Mesenchymal stem cell (in vitro differentiated cells and primary cell): ENCODE measurements at regions not wholly inside any gene's neighbourhood (a gene's known extent, or its start where the extent isn't known, plus 50 kb on each side); places are given as distances from the start of the nearest gene placed in this dataset.

Experiments
- DNase-seq: peaks from one replicate; pipeline ENCODE4 v3.0.0-alpha.2; 2013
- H2AFZ ChIP-seq: one replicate; pipeline ENCODE4 v1.6.1; 2013; ENCODE audit warnings: low read depth, mild to moderate bottlenecking, control low read depth, inconsistent platforms, low read length, moderate library complexity
- H2AK5ac ChIP-seq: 2 replicates; pipeline ENCODE4 v1.6.1; 2013; ENCODE audit warnings: low read length, moderate library complexity, mild to moderate bottlenecking, inconsistent platforms; ENCODE audit not compliant: severe bottlenecking
- H2BK120ac ChIP-seq: one replicate; pipeline ENCODE4 v1.6.1; 2013; ENCODE audit warnings: low read depth, mild to moderate bottlenecking, inconsistent platforms, low read length, moderate library complexity
- H2BK12ac ChIP-seq, 2 experiments: one replicate each; pipeline ENCODE4 v1.6.1; 2013; ENCODE audit warnings: inconsistent platforms in 2 of 2, low read length in 2 of 2, mild to moderate bottlenecking in 2 of 2, moderate library complexity in 2 of 2, control low read depth in 1 of 2
- H2BK15ac ChIP-seq: one replicate; pipeline ENCODE4 v1.6.1; 2013; ENCODE audit warnings: mild to moderate bottlenecking, low read depth, inconsistent platforms; ENCODE audit not compliant: poor library complexity, severe bottlenecking
- H2BK5ac ChIP-seq: 2 replicates; pipeline ENCODE4 v1.6.1; 2013; ENCODE audit warnings: low read depth, mild to moderate bottlenecking, low read length, control low read depth, inconsistent platforms; ENCODE audit not compliant: poor library complexity, severe bottlenecking
- H3K14ac ChIP-seq, 2 experiments: one replicate each; pipeline ENCODE4 v1.6.1; 2013; ENCODE audit warnings: inconsistent platforms in 2 of 2, low read length in 2 of 2, control low read depth in 1 of 2, mild to moderate bottlenecking in 1 of 2, moderate library complexity in 1 of 2
- H3K18ac ChIP-seq, 2 experiments: one replicate each; pipeline ENCODE4 v1.6.1; 2013; ENCODE audit warnings: inconsistent platforms in 2 of 2, low read length in 2 of 2, control low read depth in 1 of 2, low read depth in 1 of 2, mild to moderate bottlenecking in 1 of 2
- H3K23ac ChIP-seq, 2 experiments: one replicate each; pipeline ENCODE4 v1.6.1; 2013; ENCODE audit warnings: inconsistent platforms in 2 of 2, low read length in 2 of 2, mild to moderate bottlenecking in 2 of 2, moderate library complexity in 2 of 2, control low read depth in 1 of 2
- H3K27ac ChIP-seq: 2 replicates; pipeline ENCODE4 v1.5.1; 2013; ENCODE audit warnings: mild to moderate bottlenecking, moderate library complexity, low read length, control low read depth, inconsistent platforms; ENCODE audit not compliant: poor library complexity, severe bottlenecking
- H3K27me3 ChIP-seq, 2 experiments: 2 replicates each; pipeline versions ENCODE4 v1.6.1 to v1.7.0; 2013; ENCODE audit warnings: low read length in 2 of 2, mild to moderate bottlenecking in 2 of 2, moderate library complexity in 2 of 2, control low read depth in 1 of 2, inconsistent platforms in 1 of 2; ENCODE audit not compliant: control insufficient read depth in 1 of 2, insufficient read depth in 1 of 2
- H3K36me3 ChIP-seq, 2 experiments: 2 replicates each; pipeline versions ENCODE4 v1.6.1 to v1.7.0; 2013; ENCODE audit warnings: low read length in 2 of 2, control low read depth in 1 of 2, inconsistent platforms in 1 of 2, low read depth in 1 of 2, mild to moderate bottlenecking in 1 of 2; ENCODE audit not compliant: insufficient read depth in 2 of 2, control insufficient read depth in 1 of 2
- H3K4ac ChIP-seq, 2 experiments: one replicate each; pipeline ENCODE4 v1.6.1; 2013; ENCODE audit warnings: inconsistent platforms in 2 of 2, low read length in 2 of 2, mild to moderate bottlenecking in 2 of 2, moderate library complexity in 2 of 2, control low read depth in 1 of 2, low read depth in 1 of 2
- H3K4me1 ChIP-seq: 2 replicates; pipeline ENCODE4 v1.6.1; 2013; ENCODE audit warnings: low read depth, low read length, control low read depth; ENCODE audit not compliant: control insufficient read depth, insufficient read depth
- H3K4me2 ChIP-seq: 2 replicates; pipeline ENCODE4 v1.6.1; 2013; ENCODE audit warnings: low read length, mild to moderate bottlenecking, inconsistent platforms; ENCODE audit not compliant: poor library complexity, severe bottlenecking
- H3K4me3 ChIP-seq, 2 experiments: 2 replicates each; pipeline versions ENCODE4 v1.5.1 to v1.7.0; 2013; ENCODE audit warnings: low read length in 2 of 2, mild to moderate bottlenecking in 2 of 2, control low read depth in 1 of 2, low read depth in 1 of 2; ENCODE audit not compliant: insufficient read depth in 1 of 2
- H3K79me1 ChIP-seq: replicated peaks from 2 replicates; pipeline ENCODE4 v1.6.1; 2013; ENCODE audit warnings: mild to moderate bottlenecking, control low read depth, low read length, inconsistent platforms; ENCODE audit not compliant: poor library complexity, severe bottlenecking
- H3K9ac ChIP-seq: 2 replicates; pipeline ENCODE4 v1.7.0; 2013; ENCODE audit warnings: mild to moderate bottlenecking, low read length, moderate library complexity
- H3K9me3 ChIP-seq: 2 replicates; pipeline ENCODE4 v1.7.0; 2013; ENCODE audit warnings: mild to moderate bottlenecking, low read length; ENCODE audit not compliant: control insufficient read depth
- H4K8ac ChIP-seq: one replicate; pipeline ENCODE4 v1.6.1; 2013; ENCODE audit warnings: inconsistent platforms, mild to moderate bottlenecking, low read length, moderate library complexity
- H4K91ac ChIP-seq: one replicate; pipeline ENCODE4 v1.6.1; 2013; ENCODE audit warnings: mild to moderate bottlenecking, low read length, inconsistent platforms
- WGBS: methylation state at CpG from one replicate; pipeline ENCODE4 v1.1.7; 2013; ENCODE audit warnings: mixed read lengths; 5-methylcytosine and 5-hydroxymethylcytosine counted together

GRCh38 chr5:97534166-97534565 lies 351.1 kb upstream of the RIOK2 start:
- H3K14ac ChIP-seq, result no peak overlapping the region
- no peak overlapping the region for H2AK5ac ChIP-seq
- no peak overlapping the region for H2BK5ac ChIP-seq
- H2BK12ac ChIP-seq, result no peak overlapping the region
- no peak overlapping the region for H3K4ac ChIP-seq
- no peak overlapping the region for H2BK15ac ChIP-seq
- H3K4me3 ChIP-seq, result no peak overlapping the region
- no peaks in the 10 kb centered on the region for H3K36me3 ChIP-seq
- no peak overlapping the region for H3K18ac ChIP-seq
- no peak overlapping the region for H4K91ac ChIP-seq
- peak; percentile 90 for DNase-seq
- H2BK120ac ChIP-seq, result no peak overlapping the region
- no peak overlapping the region for H2AFZ ChIP-seq
- no peak overlapping the region for H3K27ac ChIP-seq
- H3K4me1 ChIP-seq, result peaks cover 4% of the 10 kb centered on the region
- H3K4me2 ChIP-seq, result no peak overlapping the region
- peak overlapping the region; percentile 42 for H3K9ac ChIP-seq
- H3K27me3 ChIP-seq, result no peaks in the 10 kb centered on the region
- no peaks in the 10 kb centered on the region for H3K79me1 ChIP-seq
- no peak overlapping the region for H3K23ac ChIP-seq
- H3K9me3 ChIP-seq, result no peaks in the 10 kb centered on the region
- H4K8ac ChIP-seq, result no peak overlapping the region

- Histone ChIP-seq H3K18ac (no peak overlapping the region), H2BK12ac (no peak overlapping the region), H3K36me3 (no peaks in the 10 kb centered on the region), H3K4me2 (no peak overlapping the region), H3K23ac (no peak overlapping the region), H3K79me1 (no peaks in the 10 kb centered on the region), H3K14ac (no peak overlapping the region), H3K27ac (no peak overlapping the region), H3K27me3 (no peaks in the 10 kb centered on the region), H4K8ac (no peak overlapping the region), H3K4ac (no peak overlapping the region), H3K9ac (no peak overlapping the region), H2BK120ac (no peak overlapping the region), H3K4me3 (no peak overlapping the region), H2BK15ac (no peak overlapping the region), H3K9me3 (no peaks in the 10 kb centered on the region), H2AFZ (no peak overlapping the region), H2BK5ac (no peak overlapping the region), H2AK5ac (no peak overlapping the region), H3K4me1 (peaks cover 2% of the 10 kb centered on the region), H4K91ac (no peak overlapping the region)
- 91% methylated on average over 1 of the region's 1 CpG for whole genome bisulfite sequencing
- no peak for DNase-seq
Measured at GRCh38 chr5:97536683-97537082, 353.6 kb upstream of the RIOK2 start.

GRCh38 chr5:97538912-97539311 lies 355.9 kb upstream of the RIOK2 start:
- Histone ChIP-seq H3K14ac (no peak overlapping the region), H2BK15ac (no peak overlapping the region), H3K18ac (no peak overlapping the region), H3K27me3 (no peaks in the 10 kb centered on the region), H3K27ac (no peak overlapping the region), H2BK12ac (no peak overlapping the region), H3K4me3 (no peak overlapping the region), H3K4me2 (no peak overlapping the region), H2AFZ (no peak overlapping the region), H3K4ac (no peak overlapping the region), H2BK5ac (no peak overlapping the region), H3K36me3 (no peaks in the 10 kb centered on the region), H3K4me1 (no peaks in the 10 kb centered on the region), H2BK120ac (no peak overlapping the region), H3K23ac (no peak overlapping the region), H3K9ac (no peak overlapping the region), H3K79me1 (no peaks in the 10 kb centered on the region), H4K91ac (no peak overlapping the region), H2AK5ac (no peak overlapping the region), H3K9me3 (no peaks in the 10 kb centered on the region), H4K8ac (no peak overlapping the region)
- WGBS, result 93% methylated on average over 2 of the region's 2 CpGs
- DNase-seq, result no peak

- H4K8ac ChIP-seq, result no peak overlapping the region
- H2AK5ac ChIP-seq, result no peak overlapping the region
- no peak overlapping the region for H2AFZ ChIP-seq
- H4K91ac ChIP-seq, result no peak overlapping the region
- no peaks in the 10 kb centered on the region for H3K4me1 ChIP-seq
- no peak overlapping the region for H3K18ac ChIP-seq
- H3K4me3 ChIP-seq, result no peak overlapping the region
- H2BK5ac ChIP-seq, result no peak overlapping the region
- H3K27ac ChIP-seq, result no peak overlapping the region
- H3K14ac ChIP-seq, result no peak overlapping the region
- WGBS, result 92% methylated on average over 18 of the region's 20 CpGs
- H2BK120ac ChIP-seq, result no peak overlapping the region
- no peaks in the 10 kb centered on the region for H3K27me3 ChIP-seq
- no peak overlapping the region for H3K4ac ChIP-seq
- no peak overlapping the region for H3K9ac ChIP-seq
- no peaks in the 10 kb centered on the region for H3K36me3 ChIP-seq
- no peak for DNase-seq
- H3K79me1 ChIP-seq, result no peaks in the 10 kb centered on the region
- H2BK12ac ChIP-seq, result no peak overlapping the region
- no peak overlapping the region for H3K4me2 ChIP-seq
- H3K23ac ChIP-seq, result no peak overlapping the region
- no peaks in the 10 kb centered on the region for H3K9me3 ChIP-seq
- no peak overlapping the region for H2BK15ac ChIP-seq
Measured at GRCh38 chr5:97541864-97542263, 358.8 kb upstream of the RIOK2 start.
